NCI-H510A (cell line): ENCODE measurements at regions not wholly inside any gene's neighbourhood (a gene's known extent, or its start where the extent isn't known, plus 50 kb on each side); places are given as distances from the start of the nearest gene placed in this dataset.

Experiments used
- DNase-seq: peaks from one replicate; lab custom pipeline; 2025; lab: John Stamatoyannopoulos, UW

GRCh38 chr2:240319855-240320203 is 115.6 kb upstream of the GPC1 start:
- DNase-seq, result no peak

- no peak for DNase-seq
Measured at GRCh38 chr2:240320204-240320993, 115.1 kb upstream of the GPC1 start.

GRCh38 chr2:240322231-240322955 is 113.1 kb upstream of the GPC1 start:
- DNase-seq, result no peak

- no peak for DNase-seq
Measured at GRCh38 chr2:240322991-240323390, 112.5 kb upstream of the GPC1 start.

- DNase-seq, result no peak
Measured at GRCh38 chr2:240323601-240324291, 111.7 kb upstream of the GPC1 start.

GRCh38 chr2:240324312-240325015 is 111.0 kb upstream of the GPC1 start:
- no peak for DNase-seq

- no peak for DNase-seq
Measured at GRCh38 chr2:240325016-240326007, 110.2 kb upstream of the GPC1 start.

- DNase-seq, result no peak
Measured at GRCh38 chr2:240326246-240326645, 109.2 kb upstream of the GPC1 start.

- no peak for DNase-seq
Measured at GRCh38 chr2:240326886-240327285, 108.6 kb upstream of the GPC1 start.

GRCh38 chr2:240327566-240327965 is 107.9 kb upstream of the GPC1 start:
- no peak for DNase-seq

- no peak for DNase-seq
Measured at GRCh38 chr2:240328526-240328925, 106.9 kb upstream of the GPC1 start.

GRCh38 chr2:240329116-240329665 is 106.3 kb upstream of the GPC1 start:
- no peak for DNase-seq

- DNase-seq, result no peak
Measured at GRCh38 chr2:240329778-240330177, 105.7 kb upstream of the GPC1 start.

- no peak for DNase-seq
Measured at GRCh38 chr2:240333985-240334384, 101.5 kb upstream of the GPC1 start.

GRCh38 chr2:240335061-240335460 is 100.4 kb upstream of the GPC1 start:
- DNase-seq, result no peak

- DNase-seq, result no peak
Measured at GRCh38 chr2:240336820-240337427, 98.5 kb upstream of the GPC1 start.

GRCh38 chr2:240338274-240338673 is 97.2 kb upstream of the GPC1 start:
- DNase-seq, result no peak

GRCh38 chr2:240339411-240340360 is 95.8 kb upstream of the GPC1 start:
- DNase-seq, result no peak

- DNase-seq, result no peak
Measured at GRCh38 chr2:240340361-240340761, 95.1 kb upstream of the GPC1 start.
